OCI-M1 (cell line): ENCODE measurements at regions not wholly inside any gene's neighbourhood (a gene's known extent, or its start where the extent isn't known, plus 50 kb on each side); places are given as distances from the start of the nearest gene placed in this dataset.

Source experiments
- DNase-seq: peaks from one replicate; lab custom pipeline; 2025; lab: John Stamatoyannopoulos, UW

- no peak for DNase-seq
Observed at GRCh38 chr1:90558754-90559378, 158.2 kb downstream of the BARHL2 start.

GRCh38 chr1:90558126-90558525, 159.0 kb downstream of the BARHL2 start:
- no peak for DNase-seq

- DNase-seq = peak; percentile 6
Observed at GRCh38 chr1:90557706-90558105, 159.4 kb downstream of the BARHL2 start.

GRCh38 chr1:90550626-90551406, 166.3 kb downstream of the BARHL2 start:
- no peak for DNase-seq

GRCh38 chr1:90544356-90544755, 172.7 kb downstream of the BARHL2 start:
- DNase-seq = no peak

- DNase-seq = no peak
Observed at GRCh38 chr1:90537606-90538362, 179.3 kb downstream of the BARHL2 start.

GRCh38 chr1:90534663-90535295, 182.3 kb downstream of the BARHL2 start:
- DNase-seq = no peak

GRCh38 chr1:90534116-90534515, 183.0 kb downstream of the BARHL2 start:
- DNase-seq = no peak

- no peak for DNase-seq
Observed at GRCh38 chr1:90526954-90527353, 190.1 kb downstream of the BARHL2 start.

- no peak for DNase-seq
Observed at GRCh38 chr1:90522432-90522831, 194.7 kb downstream of the BARHL2 start.

- no peak for DNase-seq
Observed at GRCh38 chr1:90513956-90514355, 203.1 kb downstream of the BARHL2 start.

- DNase-seq = no peak
Observed at GRCh38 chr1:90512441-90512840, 204.7 kb downstream of the BARHL2 start.

GRCh38 chr1:90510143-90510542, 207.0 kb downstream of the BARHL2 start:
- no peak for DNase-seq

GRCh38 chr1:90509225-90510048, 207.7 kb downstream of the BARHL2 start:
- DNase-seq = peak; percentile 10

- no peak for DNase-seq
Observed at GRCh38 chr1:90508376-90509167, 208.5 kb downstream of the BARHL2 start.

GRCh38 chr1:90507173-90507572, 209.9 kb downstream of the BARHL2 start:
- DNase-seq = no peak

GRCh38 chr1:90505806-90506205, 211.3 kb downstream of the BARHL2 start:
- DNase-seq = no peak

GRCh38 chr1:90504509-90504908, 212.6 kb downstream of the BARHL2 start:
- no peak for DNase-seq

GRCh38 chr1:90502696-90503095, 214.4 kb downstream of the BARHL2 start:
- DNase-seq = no peak

GRCh38 chr1:90502194-90502593, 214.9 kb downstream of the BARHL2 start:
- no peak for DNase-seq

- DNase-seq = no peak
Observed at GRCh38 chr1:90501281-90501680, 215.8 kb downstream of the BARHL2 start.
